ENCODE measurements at regions not wholly inside any gene's neighbourhood (a gene's known extent, or its start where the extent isn't known, plus 50 kb on each side); places are given as distances from the start of the nearest gene placed in this dataset.

- POLR2A ChIA-PET = no interaction called here
- H3K9me3 ChIP-seq (ENCODE audit: control insufficient read depth, insufficient read depth, low read depth, low read length) = no peaks in the 10 kb centered on the region
- CTCF ChIA-PET = no interaction called here
- intact Hi-C loops (cut with micrococcal nuclease; ENCODE audit: unreplicated experiment) (no loop called here), in situ Hi-C loops (cut with HindIII; ENCODE audit: low pct_unique_long_range_greater_than_20kb, low sequenced_read_pairs) (no loop called here)
- H3K4me1 ChIP-seq (ENCODE audit: control insufficient read depth, insufficient read depth, low read length) = no peaks in the 10 kb centered on the region
- H3K36me3 ChIP-seq (ENCODE audit: control insufficient read depth, insufficient read depth, low read length) = no peaks in the 10 kb centered on the region
- DNase-seq (ENCODE audit: low read depth, low spot score) (no peak), ATAC-seq (no peak)
- H3K4me3 ChIP-seq (ENCODE audit: low read depth in 2 of 2, low read length in 2 of 2) = no peak overlapping the region
- no TSS peak for BruUV-seq (replicated peaks)
- TF ChIP-seq SIN3A (IDR thresholded peaks at IDR 0.05; ENCODE audit: borderline replicate concordance, insufficient read depth, low read depth, low read length) (no peak), POLR2AphosphoS5 (IDR thresholded peaks at IDR 0.05; ENCODE audit: low read depth, low read length) (no peak), TCF7L2 (IDR thresholded peaks at IDR 0.05; ENCODE audit: low read depth, low read length) (no peak)
- TF ChIP-seq, protein P1, sequence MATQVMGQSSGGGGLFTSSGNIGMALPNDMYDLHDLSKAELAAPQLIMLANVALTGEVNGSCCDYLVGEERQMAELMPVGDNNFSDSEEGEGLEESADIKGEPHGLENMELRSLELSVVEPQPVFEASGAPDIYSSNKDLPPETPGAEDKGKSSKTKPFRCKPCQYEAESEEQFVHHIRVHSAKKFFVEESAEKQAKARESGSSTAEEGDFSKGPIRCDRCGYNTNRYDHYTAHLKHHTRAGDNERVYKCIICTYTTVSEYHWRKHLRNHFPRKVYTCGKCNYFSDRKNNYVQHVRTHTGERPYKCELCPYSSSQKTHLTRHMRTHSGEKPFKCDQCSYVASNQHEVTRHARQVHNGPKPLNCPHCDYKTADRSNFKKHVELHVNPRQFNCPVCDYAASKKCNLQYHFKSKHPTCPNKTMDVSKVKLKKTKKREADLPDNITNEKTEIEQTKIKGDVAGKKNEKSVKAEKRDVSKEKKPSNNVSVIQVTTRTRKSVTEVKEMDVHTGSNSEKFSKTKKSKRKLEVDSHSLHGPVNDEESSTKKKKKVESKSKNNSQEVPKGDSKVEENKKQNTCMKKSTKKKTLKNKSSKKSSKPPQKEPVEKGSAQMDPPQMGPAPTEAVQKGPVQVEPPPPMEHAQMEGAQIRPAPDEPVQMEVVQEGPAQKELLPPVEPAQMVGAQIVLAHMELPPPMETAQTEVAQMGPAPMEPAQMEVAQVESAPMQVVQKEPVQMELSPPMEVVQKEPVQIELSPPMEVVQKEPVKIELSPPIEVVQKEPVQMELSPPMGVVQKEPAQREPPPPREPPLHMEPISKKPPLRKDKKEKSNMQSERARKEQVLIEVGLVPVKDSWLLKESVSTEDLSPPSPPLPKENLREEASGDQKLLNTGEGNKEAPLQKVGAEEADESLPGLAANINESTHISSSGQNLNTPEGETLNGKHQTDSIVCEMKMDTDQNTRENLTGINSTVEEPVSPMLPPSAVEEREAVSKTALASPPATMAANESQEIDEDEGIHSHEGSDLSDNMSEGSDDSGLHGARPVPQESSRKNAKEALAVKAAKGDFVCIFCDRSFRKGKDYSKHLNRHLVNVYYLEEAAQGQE (IDR thresholded peaks at IDR 0.05; ENCODE audit: insufficient read depth in 1 of 2, low read depth in 2 of 2, low read length in 1 of 2) = no peak
- TF ChIP-seq, protein P2, sequence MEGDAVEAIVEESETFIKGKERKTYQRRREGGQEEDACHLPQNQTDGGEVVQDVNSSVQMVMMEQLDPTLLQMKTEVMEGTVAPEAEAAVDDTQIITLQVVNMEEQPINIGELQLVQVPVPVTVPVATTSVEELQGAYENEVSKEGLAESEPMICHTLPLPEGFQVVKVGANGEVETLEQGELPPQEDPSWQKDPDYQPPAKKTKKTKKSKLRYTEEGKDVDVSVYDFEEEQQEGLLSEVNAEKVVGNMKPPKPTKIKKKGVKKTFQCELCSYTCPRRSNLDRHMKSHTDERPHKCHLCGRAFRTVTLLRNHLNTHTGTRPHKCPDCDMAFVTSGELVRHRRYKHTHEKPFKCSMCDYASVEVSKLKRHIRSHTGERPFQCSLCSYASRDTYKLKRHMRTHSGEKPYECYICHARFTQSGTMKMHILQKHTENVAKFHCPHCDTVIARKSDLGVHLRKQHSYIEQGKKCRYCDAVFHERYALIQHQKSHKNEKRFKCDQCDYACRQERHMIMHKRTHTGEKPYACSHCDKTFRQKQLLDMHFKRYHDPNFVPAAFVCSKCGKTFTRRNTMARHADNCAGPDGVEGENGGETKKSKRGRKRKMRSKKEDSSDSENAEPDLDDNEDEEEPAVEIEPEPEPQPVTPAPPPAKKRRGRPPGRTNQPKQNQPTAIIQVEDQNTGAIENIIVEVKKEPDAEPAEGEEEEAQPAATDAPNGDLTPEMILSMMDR (IDR thresholded peaks at IDR 0.05) = no peak
- H3K27ac ChIP-seq (ENCODE audit: low read length) = no peak overlapping the region
- peaks cover 31% of the 10 kb centered on the region for H3K27me3 ChIP-seq (ENCODE audit: control insufficient read depth, insufficient read depth, low read length)
These were observed 53.0 kb upstream of the RPH3A start for GRCh38 chr12:112738531-112738930.

GRCh38 chr12:112740387-112740934 lies 51.1 kb upstream of the RPH3A start:
- CTCF ChIA-PET = no interaction called here
- in situ Hi-C loops (cut with HindIII; ENCODE audit: low pct_unique_long_range_greater_than_20kb, low sequenced_read_pairs) = no loop called here
- POLR2A ChIA-PET = no interaction called here
- no peaks in the 10 kb centered on the region for H3K36me3 ChIP-seq (ENCODE audit: control insufficient read depth, insufficient read depth, low read length)
- no peak for TF ChIP-seq SIN3A (IDR thresholded peaks at IDR 0.05; ENCODE audit: borderline replicate concordance, insufficient read depth, low read depth, low read length)
- TF ChIP-seq, protein P1 (IDR thresholded peaks at IDR 0.05; ENCODE audit: insufficient read depth in 1 of 2, low read depth in 2 of 2, low read length in 1 of 2) = no peak
- TF ChIP-seq TCF7L2 (IDR thresholded peaks at IDR 0.05; ENCODE audit: low read depth, low read length) = no peak
- TF ChIP-seq, protein P2 (IDR thresholded peaks at IDR 0.05) = no peak
- TF ChIP-seq POLR2AphosphoS5 (IDR thresholded peaks at IDR 0.05; ENCODE audit: low read depth, low read length) = no peak
- no peak for ATAC-seq
- no peak for DNase-seq (ENCODE audit: low read depth, low spot score)
- no peaks in the 10 kb centered on the region for H3K9me3 ChIP-seq (ENCODE audit: control insufficient read depth, insufficient read depth, low read depth, low read length)
- H3K27ac ChIP-seq (ENCODE audit: low read length) = no peak overlapping the region
- H3K4me3 ChIP-seq (ENCODE audit: low read depth in 2 of 2, low read length in 2 of 2) = no peak overlapping the region
- no TSS peak for BruUV-seq (replicated peaks)
- H3K4me1 ChIP-seq (ENCODE audit: control insufficient read depth, insufficient read depth, low read length) = no peaks in the 10 kb centered on the region
- intact Hi-C loops (cut with micrococcal nuclease; ENCODE audit: unreplicated experiment) = no loop called here
- peaks cover 25% of the 10 kb centered on the region for H3K27me3 ChIP-seq (ENCODE audit: control insufficient read depth, insufficient read depth, low read length)
